Keratinocyte (primary cell): ENCODE measurements at regions not wholly inside any gene's neighbourhood (a gene's known extent, or its start where the extent isn't known, plus 50 kb on each side); places are given as distances from the start of the nearest gene placed in this dataset.

ENCODE experiments used
- EZH2 ChIP-seq: IDR thresholded peaks from one replicate; pipeline ENCODE4 v1.6.1; 2012; ENCODE audit warnings: inconsistent platforms, mild to moderate bottlenecking, low read length, moderate library complexity
- TF ChIP-seq, protein P1 (sequence below), 3 experiments: IDR thresholded peaks in 1 of 3; conservative IDR thresholded peaks in 1 of 3; optimal IDR thresholded peaks in 1 of 3; 2 replicates in 2 of 3; 3 replicates in 1 of 3; pipeline versions ENCODE3 to v1.5.1; 2011; ENCODE audit warnings: low read length in 3 of 3, mild to moderate bottlenecking in 3 of 3, moderate library complexity in 2 of 3, control low read depth in 1 of 3, inconsistent platforms in 1 of 3; ENCODE audit not compliant: insufficient read depth in 2 of 3; ENCODE audit errors: extremely low read depth in 1 of 3

DNA sequence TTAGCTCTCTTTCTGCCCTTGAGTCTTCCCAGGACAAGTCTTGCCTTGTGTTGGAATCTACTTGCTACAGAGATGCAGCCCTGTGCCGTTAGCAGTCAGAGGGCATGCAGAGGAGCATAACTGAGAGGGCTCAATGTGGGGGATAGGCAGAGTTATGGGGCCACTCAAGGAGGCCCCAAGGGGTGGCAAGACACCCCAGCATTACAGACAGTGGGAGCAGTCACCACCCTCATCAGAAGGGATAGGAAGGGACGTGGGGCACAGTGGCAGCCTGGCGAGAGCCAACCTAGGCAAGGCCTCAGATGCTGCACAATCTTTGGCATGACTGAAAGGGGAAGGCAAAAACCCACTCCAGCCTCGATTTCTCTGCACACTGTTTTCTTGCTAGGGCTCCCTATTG lies 169.1 kb downstream of the TMEM18 start:
- TF ChIP-seq, protein P1, sequence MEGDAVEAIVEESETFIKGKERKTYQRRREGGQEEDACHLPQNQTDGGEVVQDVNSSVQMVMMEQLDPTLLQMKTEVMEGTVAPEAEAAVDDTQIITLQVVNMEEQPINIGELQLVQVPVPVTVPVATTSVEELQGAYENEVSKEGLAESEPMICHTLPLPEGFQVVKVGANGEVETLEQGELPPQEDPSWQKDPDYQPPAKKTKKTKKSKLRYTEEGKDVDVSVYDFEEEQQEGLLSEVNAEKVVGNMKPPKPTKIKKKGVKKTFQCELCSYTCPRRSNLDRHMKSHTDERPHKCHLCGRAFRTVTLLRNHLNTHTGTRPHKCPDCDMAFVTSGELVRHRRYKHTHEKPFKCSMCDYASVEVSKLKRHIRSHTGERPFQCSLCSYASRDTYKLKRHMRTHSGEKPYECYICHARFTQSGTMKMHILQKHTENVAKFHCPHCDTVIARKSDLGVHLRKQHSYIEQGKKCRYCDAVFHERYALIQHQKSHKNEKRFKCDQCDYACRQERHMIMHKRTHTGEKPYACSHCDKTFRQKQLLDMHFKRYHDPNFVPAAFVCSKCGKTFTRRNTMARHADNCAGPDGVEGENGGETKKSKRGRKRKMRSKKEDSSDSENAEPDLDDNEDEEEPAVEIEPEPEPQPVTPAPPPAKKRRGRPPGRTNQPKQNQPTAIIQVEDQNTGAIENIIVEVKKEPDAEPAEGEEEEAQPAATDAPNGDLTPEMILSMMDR (optimal IDR thresholded peaks at IDR 0.05 in 1 of 3, IDR thresholded peaks at IDR 0.05 in 1 of 3, conservative IDR thresholded peaks at IDR 0.05 in 1 of 3; ENCODE audit: extremely low read depth in 1 of 3, insufficient read depth in 2 of 3, low read length in 3 of 3) = no peak
- no peak for TF ChIP-seq EZH2
